ENCODE measurements at regions not wholly inside any gene's neighbourhood (a gene's known extent, or its start where the extent isn't known, plus 50 kb on each side); places are given as distances from the start of the nearest gene placed in this dataset.

GRCh38 chr3:1830851-1831250 lies 267.8 kb upstream of the CNTN4 start:
- H3K9me3 ChIP-seq (replicated peaks in 1 of 2; ENCODE audit: control insufficient read depth in 1 of 2, insufficient read depth in 1 of 2, low read length in 2 of 2) = peaks cover 0 to 1% of the 10 kb centered on the region in 2 donors
- no peak overlapping the region for H3K27ac ChIP-seq (ENCODE audit: low read depth in 1 of 2, low read length in 2 of 2)
- no peaks in the 10 kb centered on the region for H3K27me3 ChIP-seq (ENCODE audit: control insufficient read depth in 2 of 2, insufficient read depth in 2 of 2, low read length in 2 of 2)
- no peak for DNase-seq
- WGBS (ENCODE audit: insufficient coverage) = no CpG with 5 or more reads among the region's 3 CpGs
- H3K4me2 ChIP-seq (replicated peaks; ENCODE audit: extremely low read depth, low read length, poor library complexity, severe bottlenecking) = no peak overlapping the region
- Mint-ChIP-seq H3K27me3 (ENCODE audit: low read depth in 3 of 3) (no peaks in the 10 kb centered on the region), H3K4me1 (no peaks in the 10 kb centered on the region), H3K36me3 (no peaks in the 10 kb centered on the region), H3K27ac (no peak overlapping the region), H3K4me3 (no peak overlapping the region), H3K9me3 (peaks cover 0 to 3% (median 0%) of the 10 kb centered on the region in 7 donors)
- H3K4me1 ChIP-seq (ENCODE audit: control insufficient read depth in 1 of 2, insufficient read depth in 2 of 2, low read length in 2 of 2) = no peaks in the 10 kb centered on the region
- no peaks in the 10 kb centered on the region for H3K36me3 ChIP-seq (replicated peaks in 1 of 2; ENCODE audit: control insufficient read depth in 1 of 2, insufficient read depth in 2 of 2, low read length in 2 of 2)
- H3K79me2 ChIP-seq (ENCODE audit: insufficient read depth, low read length) = no peaks in the 10 kb centered on the region
- H3K9ac ChIP-seq (ENCODE audit: insufficient read depth, low read length, poor library complexity, severe bottlenecking) = no peak overlapping the region
- intact Hi-C loops (cut with micrococcal nuclease) = no loop called here
- H4K20me1 ChIP-seq (ENCODE audit: insufficient read depth, low read length) = no peaks in the 10 kb centered on the region
- no peak overlapping the region for H2AFZ ChIP-seq (ENCODE audit: insufficient read depth, low read depth, low read length, poor library complexity, severe bottlenecking)
- H3K4me3 ChIP-seq (replicated peaks in 1 of 3; ENCODE audit: low read depth in 2 of 3, low read length in 3 of 3) = no peak overlapping the region
- TF ChIP-seq CTCF (IDR thresholded peaks at IDR 0.05) = no peak

DNA sequence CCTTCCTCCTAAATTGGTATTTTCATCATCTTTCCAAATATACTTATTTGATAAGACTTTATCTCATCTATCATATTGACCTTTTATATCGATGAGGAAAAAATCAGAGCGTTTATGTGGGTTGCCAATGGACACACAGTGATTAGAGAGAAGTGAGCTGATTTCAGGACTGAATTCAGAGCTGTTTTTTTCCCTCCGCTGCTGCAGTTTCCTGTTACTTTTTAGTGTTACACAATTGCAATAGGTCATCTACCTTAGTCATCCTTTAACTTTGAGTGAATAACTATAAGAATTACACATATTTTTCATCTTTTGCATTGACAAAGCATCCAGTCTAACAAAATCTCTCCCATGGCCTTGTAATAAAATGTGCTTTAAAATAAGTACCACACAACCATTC lies 266.3 kb upstream of the CNTN4 start:
- H3K9me3 ChIP-seq (replicated peaks in 1 of 2; ENCODE audit: control insufficient read depth in 1 of 2, insufficient read depth in 1 of 2, low read length in 2 of 2) = peaks cover 0 to 3% of the 10 kb centered on the region in 2 donors
- no peak overlapping the region for H3K27ac ChIP-seq (ENCODE audit: low read depth in 1 of 2, low read length in 2 of 2)
- no peak overlapping the region for H3K4me3 Mint-ChIP-seq
- H3K9ac ChIP-seq (ENCODE audit: insufficient read depth, low read length, poor library complexity, severe bottlenecking) = no peak overlapping the region
- H3K4me1 Mint-ChIP-seq = no peaks in the 10 kb centered on the region
- no peak overlapping the region for H3K4me2 ChIP-seq (replicated peaks; ENCODE audit: extremely low read depth, low read length, poor library complexity, severe bottlenecking)
- no peak overlapping the region for H3K27ac Mint-ChIP-seq
- H3K4me3 ChIP-seq (replicated peaks in 1 of 3; ENCODE audit: low read depth in 2 of 3, low read length in 3 of 3) = no peak overlapping the region
- H3K9me3 Mint-ChIP-seq = peaks cover 0 to 6% (median 0%) of the 10 kb centered on the region in 7 donors
- H3K36me3 Mint-ChIP-seq = no peaks in the 10 kb centered on the region
- no peak for TF ChIP-seq CTCF (IDR thresholded peaks at IDR 0.05)
- H4K20me1 ChIP-seq (ENCODE audit: insufficient read depth, low read length) = no peaks in the 10 kb centered on the region
- intact Hi-C loops (cut with micrococcal nuclease) = no loop called here
- no peaks in the 10 kb centered on the region for H3K27me3 ChIP-seq (ENCODE audit: control insufficient read depth in 2 of 2, insufficient read depth in 2 of 2, low read length in 2 of 2)
- no peaks in the 10 kb centered on the region for H3K4me1 ChIP-seq (ENCODE audit: control insufficient read depth in 1 of 2, insufficient read depth in 2 of 2, low read length in 2 of 2)
- no peaks in the 10 kb centered on the region for H3K36me3 ChIP-seq (replicated peaks in 1 of 2; ENCODE audit: control insufficient read depth in 1 of 2, insufficient read depth in 2 of 2, low read length in 2 of 2)
- DNase-seq = no peak
- H3K27me3 Mint-ChIP-seq (ENCODE audit: low read depth in 3 of 3) = no peaks in the 10 kb centered on the region
- no peak overlapping the region for H2AFZ ChIP-seq (ENCODE audit: insufficient read depth, low read depth, low read length, poor library complexity, severe bottlenecking)
- WGBS (ENCODE audit: insufficient coverage) = no CpG with 5 or more reads among the region's 3 CpGs
- H3K79me2 ChIP-seq (ENCODE audit: insufficient read depth, low read length) = no peaks in the 10 kb centered on the region
